HG03457 (cell line): ENCODE measurements at regions not wholly inside any gene's neighbourhood (a gene's known extent, or its start where the extent isn't known, plus 50 kb on each side); places are given as distances from the start of the nearest gene placed in this dataset.
A peak's percentile ranks its signal among the peaks of the same experiment; 100 is the strongest.

Experiments used
- ATAC-seq: cut with Tn5 transposase; IDR thresholded peaks from one replicate; pipeline ENCODE4 v1.9.1; 2021; ENCODE audit warnings: moderate number of reproducible peaks; ENCODE audit not compliant: unreplicated experiment

DNA sequence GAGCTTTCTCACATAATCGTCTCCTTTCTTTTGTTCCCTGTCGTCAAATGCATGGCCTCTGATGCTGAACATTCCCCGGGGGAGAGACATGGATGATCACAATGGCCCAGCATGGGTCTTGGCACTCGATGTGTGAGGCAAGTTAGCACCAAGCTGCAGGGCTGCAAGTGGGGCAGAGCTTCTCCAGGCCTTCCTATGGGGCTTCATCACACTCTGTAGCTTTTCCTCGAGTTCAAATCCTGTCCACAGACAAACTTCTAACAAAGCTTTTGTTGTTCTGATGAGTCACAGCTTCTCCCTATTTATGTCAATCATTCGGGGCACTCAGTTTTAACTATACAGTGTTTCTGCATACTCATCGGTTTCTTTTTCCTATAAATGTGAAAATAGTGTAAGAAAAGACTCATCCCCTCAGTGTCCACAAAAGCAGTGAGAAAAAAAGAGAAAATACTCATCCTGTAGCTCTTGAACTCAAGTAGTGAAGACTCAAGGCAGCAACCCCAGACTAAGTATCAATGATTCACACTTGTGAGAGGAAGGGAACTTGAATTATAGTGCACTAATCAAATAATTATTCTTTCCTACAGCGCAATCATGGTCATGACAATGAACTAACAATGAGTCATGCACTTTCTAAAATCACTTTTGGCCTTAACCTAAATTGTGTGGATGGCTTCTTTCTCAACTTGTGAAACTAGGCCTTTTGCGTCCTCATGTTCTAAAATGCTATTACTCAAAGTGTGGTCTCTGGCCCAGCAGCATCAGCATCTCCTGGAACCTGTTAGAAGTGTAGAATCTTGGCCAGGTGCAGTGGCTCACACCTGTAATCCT lies 68.4 kb upstream of the NOX3 start:
- ATAC-seq, result no peak

DNA sequence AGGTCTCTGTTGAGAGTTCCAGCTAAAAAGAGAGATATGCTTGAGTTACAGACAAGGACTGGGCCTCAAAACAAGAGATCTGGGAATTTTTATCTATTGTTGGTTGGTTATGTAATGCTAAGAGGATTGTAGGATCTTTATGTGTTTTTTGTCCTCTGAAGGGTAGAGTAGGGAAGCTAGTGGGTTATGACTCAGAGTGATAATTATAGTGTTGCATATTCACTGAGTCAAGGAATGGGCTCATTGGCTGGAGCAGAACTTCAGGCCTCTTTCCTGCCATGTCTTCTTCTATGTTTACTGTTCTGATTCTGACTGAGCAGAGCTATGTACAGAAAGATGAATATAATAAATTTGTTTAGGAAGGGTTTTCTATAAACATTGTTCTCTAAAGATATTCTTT lies 66.1 kb upstream of the NOX3 start:
- no peak for ATAC-seq

DNA sequence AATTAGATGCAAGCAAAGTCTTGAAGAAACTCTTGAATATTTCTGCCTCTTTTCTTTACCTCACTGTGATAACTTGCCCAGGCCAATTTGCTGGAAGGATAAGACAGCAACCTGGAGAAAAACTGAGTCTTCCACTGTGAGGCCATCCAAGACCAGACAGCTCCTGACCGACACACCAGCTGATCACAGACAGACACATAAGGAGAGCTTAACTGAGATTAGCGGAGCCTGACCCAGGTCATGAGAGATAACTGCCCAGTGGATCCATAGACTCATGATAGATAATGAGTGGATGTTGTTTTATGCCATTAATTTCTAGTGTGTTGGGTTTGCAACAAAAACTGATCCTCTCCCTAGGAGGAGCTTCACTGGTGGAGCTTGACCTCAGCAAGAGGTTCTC lies 64.4 kb upstream of the NOX3 start:
- no peak for ATAC-seq

DNA sequence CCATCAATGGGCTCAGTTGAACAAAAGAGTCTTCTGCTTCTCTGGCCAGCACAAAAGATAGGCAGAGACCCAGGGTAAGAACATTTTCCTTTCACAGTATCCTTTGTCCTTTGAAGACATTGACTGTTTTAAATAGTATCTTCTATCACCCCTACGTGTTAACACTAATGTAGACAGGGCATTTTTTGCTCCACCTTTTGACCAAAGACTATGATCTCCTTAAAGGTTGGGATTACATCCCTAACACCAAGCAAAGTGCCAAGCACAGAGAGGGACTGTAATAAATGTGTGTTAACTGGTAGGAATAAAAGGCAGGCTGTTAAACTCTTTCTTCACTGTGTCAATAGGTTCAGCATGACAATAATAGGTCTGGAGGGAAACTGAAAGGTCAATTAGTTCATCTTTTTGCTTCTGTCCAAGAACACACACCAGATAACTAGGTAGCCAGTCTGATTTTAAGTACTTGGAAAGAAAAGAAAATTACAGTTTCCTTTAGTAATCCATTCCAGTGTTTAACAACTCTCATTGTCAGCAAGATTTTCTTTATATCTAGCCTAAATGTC lies 63.6 kb upstream of the NOX3 start:
- ATAC-seq, result no peak

DNA sequence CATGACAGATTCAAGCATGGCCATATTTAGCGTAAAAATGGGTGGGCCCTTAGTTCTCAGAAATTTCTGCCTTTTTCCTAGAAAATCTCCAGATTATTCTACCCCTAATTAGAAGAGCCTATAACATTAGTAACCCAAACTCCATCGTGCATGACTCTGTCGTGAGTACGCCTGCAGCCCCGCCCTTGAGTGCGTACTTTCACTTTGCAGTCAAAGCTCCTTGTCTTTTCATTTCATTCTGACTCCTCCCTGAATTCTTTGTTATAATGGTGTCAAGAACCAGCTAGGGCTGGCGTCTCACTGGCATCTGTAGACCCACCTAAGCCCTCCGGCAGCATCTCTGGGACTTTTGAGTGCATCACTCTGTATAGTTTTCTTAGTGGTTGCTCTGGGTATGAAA lies 61.7 kb upstream of the NOX3 start:
- no peak for ATAC-seq

DNA sequence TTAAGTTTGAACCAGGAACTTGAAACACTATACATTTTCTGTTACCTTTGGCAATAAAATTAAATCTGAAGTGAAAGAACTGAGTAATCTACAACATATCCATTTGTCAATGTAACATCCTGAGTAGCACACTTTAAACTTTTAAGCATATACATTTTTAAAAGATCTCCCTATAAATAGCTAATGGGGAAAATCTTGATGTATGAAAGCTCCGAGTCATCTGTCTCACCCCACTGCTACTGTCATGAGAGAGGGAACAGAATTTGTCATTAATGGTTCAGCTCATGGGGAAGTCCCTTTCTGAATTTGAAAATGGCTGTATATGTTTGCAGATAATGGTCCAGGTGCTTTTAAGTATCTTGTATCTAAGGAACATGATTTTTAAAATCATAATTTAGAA lies 55.2 kb upstream of the NOX3 start:
- ATAC-seq, result peak; percentile 66

DNA sequence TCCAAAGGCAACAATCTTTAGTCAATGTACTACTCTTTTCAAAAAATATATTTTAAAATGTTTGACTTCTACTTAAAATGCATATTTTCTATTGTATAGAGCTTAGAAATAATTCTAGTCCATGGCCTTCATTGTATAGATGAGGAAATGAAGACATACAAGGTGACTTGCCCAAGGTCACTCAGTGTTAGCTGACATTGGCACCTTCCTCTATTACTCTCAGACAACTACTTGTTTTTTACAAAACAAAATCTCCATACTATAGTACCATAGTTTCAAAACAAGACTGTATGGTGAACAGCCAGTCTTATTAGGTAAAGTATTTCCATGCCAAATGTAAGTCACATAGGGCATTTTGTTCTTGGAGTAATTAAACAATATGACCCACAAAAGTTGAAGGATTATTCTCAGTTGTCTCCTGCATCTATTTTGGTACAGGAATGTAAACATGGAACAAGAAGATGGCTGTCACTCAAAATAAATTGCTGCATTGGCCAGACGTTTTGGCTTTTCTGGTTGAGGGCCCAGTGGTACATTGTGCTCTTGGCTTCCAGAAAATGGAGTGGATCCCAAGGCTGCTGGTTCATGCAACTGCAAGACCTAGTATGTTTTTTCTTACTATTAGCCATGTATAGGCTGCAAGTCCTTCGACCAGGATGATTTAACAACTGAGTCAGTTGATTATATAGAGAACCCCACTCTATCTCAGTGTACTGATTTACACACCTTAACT lies 54.3 kb upstream of the NOX3 start:
- ATAC-seq, result no peak

DNA sequence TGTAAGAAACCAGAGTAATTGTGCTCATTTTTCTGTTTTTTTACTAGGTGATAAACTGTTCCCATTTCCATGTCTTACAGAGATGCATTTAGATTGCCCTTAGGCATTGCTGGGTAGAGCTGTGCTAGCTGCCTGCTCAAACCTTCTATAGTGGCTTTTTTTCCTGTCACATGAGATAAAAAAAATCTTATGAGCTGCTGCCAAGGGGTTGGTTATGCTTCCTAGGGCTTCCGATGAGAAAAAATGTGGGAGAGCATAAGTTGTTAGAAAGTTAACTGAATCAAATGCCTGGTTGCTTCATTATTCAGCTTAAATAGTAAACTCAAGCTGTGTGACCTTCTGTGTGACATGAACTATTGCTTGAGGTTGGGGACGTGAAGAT lies 50.0 kb upstream of the NOX3 start:
- no peak for ATAC-seq
